ENCODE measurements at regions not wholly inside any gene's neighbourhood (a gene's known extent, or its start where the extent isn't known, plus 50 kb on each side); places are given as distances from the start of the nearest gene placed in this dataset.

DNA sequence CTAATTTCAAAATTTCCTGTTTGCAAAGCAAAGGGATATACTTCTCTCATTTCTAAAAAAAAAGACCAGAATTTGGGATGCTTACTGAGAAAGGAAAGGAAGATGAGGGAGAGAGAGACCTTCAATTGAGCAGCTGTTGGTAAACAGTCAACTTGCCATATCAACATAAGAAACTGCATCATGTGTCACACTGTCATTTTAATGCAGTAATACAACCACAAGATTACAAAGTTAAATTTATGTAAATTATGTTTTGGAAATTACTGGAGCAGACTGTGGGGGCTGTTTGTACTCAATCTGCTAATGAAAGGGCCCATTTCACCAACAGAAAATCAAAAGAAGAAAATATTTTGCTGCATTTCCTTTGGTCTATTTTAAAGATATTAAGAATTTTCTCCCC, 370.4 kb upstream of the TMPO start:
- H3K36me3 Mint-ChIP-seq (ENCODE audit: low read depth) = no peaks in the 10 kb centered on the region
- no peaks in the 10 kb centered on the region for H3K4me1 Mint-ChIP-seq
- no peaks in the 10 kb centered on the region for H3K9me3 Mint-ChIP-seq
- H3K27ac Mint-ChIP-seq = no peak overlapping the region
- H3K4me3 Mint-ChIP-seq = no peak overlapping the region
- H3K27me3 Mint-ChIP-seq = peaks cover 9% of the 10 kb centered on the region
- no peak for ATAC-seq (replicated peaks)

- H3K4me3 Mint-ChIP-seq = no peak overlapping the region
- H3K9me3 Mint-ChIP-seq = no peaks in the 10 kb centered on the region
- no peak for ATAC-seq (replicated peaks)
- no peak overlapping the region for H3K27ac Mint-ChIP-seq
- peaks cover 9% of the 10 kb centered on the region for H3K27me3 Mint-ChIP-seq
- no peaks in the 10 kb centered on the region for H3K4me1 Mint-ChIP-seq
- no peaks in the 10 kb centered on the region for H3K36me3 Mint-ChIP-seq (ENCODE audit: low read depth)
Observed at GRCh38 chr12:98146043-98146442, 369.3 kb upstream of the TMPO start.

GRCh38 chr12:98146487-98146886, 368.9 kb upstream of the TMPO start:
- Mint-ChIP-seq H3K27ac (no peak overlapping the region), H3K4me3 (no peak overlapping the region), H3K27me3 (peaks cover 9% of the 10 kb centered on the region), H3K36me3 (ENCODE audit: low read depth) (no peaks in the 10 kb centered on the region), H3K9me3 (no peaks in the 10 kb centered on the region), H3K4me1 (no peaks in the 10 kb centered on the region)
- no peak for ATAC-seq (replicated peaks)

GRCh38 chr12:98149270-98149669, 366.1 kb upstream of the TMPO start:
- Mint-ChIP-seq H3K4me1 (no peaks in the 10 kb centered on the region), H3K4me3 (no peak overlapping the region), H3K27ac (no peak overlapping the region), H3K9me3 (no peaks in the 10 kb centered on the region), H3K36me3 (ENCODE audit: low read depth) (no peaks in the 10 kb centered on the region), H3K27me3 (peaks cover 18% of the 10 kb centered on the region)
- no peak for ATAC-seq (replicated peaks)

DNA sequence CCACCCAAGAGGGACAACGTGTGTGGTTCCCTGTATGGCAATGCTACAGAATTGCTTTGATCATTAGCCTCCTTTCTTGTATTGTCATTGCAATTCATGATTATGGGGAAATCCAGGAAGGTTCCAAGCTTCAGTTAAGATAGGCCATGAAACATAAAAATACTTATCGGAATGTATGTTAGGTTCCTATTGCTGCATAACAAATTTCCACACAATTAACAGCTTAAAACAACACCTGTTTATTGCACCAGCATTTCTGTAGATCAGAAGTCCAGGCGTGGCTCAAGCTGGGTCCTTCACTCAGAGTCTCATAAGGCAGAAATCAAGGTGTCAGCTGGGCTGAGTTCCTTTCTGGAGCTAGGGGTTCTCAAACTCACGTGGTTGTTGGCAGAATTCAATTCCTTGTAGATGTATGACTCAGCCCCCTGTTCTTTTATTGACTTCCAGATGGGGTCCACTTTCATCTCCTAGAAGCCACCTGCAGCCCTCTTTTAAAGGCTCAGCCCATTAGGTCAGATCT, 365.6 kb upstream of the TMPO start:
- H3K36me3 Mint-ChIP-seq (ENCODE audit: low read depth) = no peaks in the 10 kb centered on the region
- no peak for ATAC-seq (replicated peaks)
- H3K4me3 Mint-ChIP-seq = no peak overlapping the region
- no peak overlapping the region for H3K27ac Mint-ChIP-seq
- no peaks in the 10 kb centered on the region for H3K4me1 Mint-ChIP-seq
- H3K9me3 Mint-ChIP-seq = no peaks in the 10 kb centered on the region
- H3K27me3 Mint-ChIP-seq = peaks cover 17% of the 10 kb centered on the region

DNA sequence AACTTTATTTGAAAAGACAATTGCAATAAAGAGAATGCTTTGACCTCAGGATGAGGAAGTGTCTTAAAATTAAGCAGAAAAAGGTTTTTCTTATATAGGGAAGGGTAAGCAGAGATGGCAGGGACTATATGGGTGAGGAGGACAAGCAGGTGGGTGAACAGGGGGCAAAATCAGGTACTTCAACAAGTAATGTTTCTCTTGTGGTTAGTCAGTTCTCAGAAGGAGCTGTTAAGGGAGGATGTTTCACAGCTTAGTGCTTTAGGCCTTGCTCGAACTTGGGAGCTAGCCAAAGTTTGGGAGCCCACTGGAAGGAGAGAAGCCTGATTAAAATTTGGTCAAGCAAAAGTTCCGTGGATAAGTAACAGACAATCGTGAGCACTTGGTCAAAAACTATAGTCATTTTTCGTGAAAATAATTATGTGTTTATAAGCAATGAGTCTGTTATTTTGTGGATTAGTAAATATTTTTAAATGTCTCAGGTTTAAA, 364.2 kb upstream of the TMPO start:
- no peaks in the 10 kb centered on the region for H3K9me3 Mint-ChIP-seq
- ATAC-seq (replicated peaks) = no peak
- no peaks in the 10 kb centered on the region for H3K36me3 Mint-ChIP-seq (ENCODE audit: low read depth)
- no peak overlapping the region for H3K27ac Mint-ChIP-seq
- no peak overlapping the region for H3K4me3 Mint-ChIP-seq
- no peaks in the 10 kb centered on the region for H3K4me1 Mint-ChIP-seq
- H3K27me3 Mint-ChIP-seq = peaks cover 19% of the 10 kb centered on the region

- peaks cover 19% of the 10 kb centered on the region for H3K27me3 Mint-ChIP-seq
- no peaks in the 10 kb centered on the region for H3K36me3 Mint-ChIP-seq (ENCODE audit: low read depth)
- no peaks in the 10 kb centered on the region for H3K9me3 Mint-ChIP-seq
- ATAC-seq (replicated peaks) = no peak
- H3K27ac Mint-ChIP-seq = no peak overlapping the region
- H3K4me1 Mint-ChIP-seq = no peaks in the 10 kb centered on the region
- no peak overlapping the region for H3K4me3 Mint-ChIP-seq
Observed at GRCh38 chr12:98151984-98152383, 363.4 kb upstream of the TMPO start.

DNA sequence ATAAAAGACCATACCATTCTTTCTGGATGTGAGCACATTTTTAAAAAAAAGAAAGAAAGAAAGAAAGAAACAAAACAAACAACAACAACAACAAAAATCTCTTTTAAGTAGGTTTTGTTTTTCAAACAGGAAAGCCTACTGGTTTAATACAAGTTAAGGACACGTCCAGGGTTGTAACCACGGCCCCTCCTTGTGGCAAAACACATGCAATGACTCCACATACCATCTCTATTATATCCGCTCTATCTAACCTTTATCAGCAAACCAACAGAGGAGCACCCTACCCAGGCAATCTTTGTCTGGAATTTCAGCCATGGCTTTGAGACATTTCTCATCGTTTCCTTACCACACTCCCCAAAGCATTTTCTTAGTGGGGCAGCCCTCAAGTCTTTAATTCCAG, 360.5 kb upstream of the TMPO start:
- Mint-ChIP-seq H3K4me1 (no peaks in the 10 kb centered on the region), H3K27ac (no peak overlapping the region), H3K27me3 (peaks cover 15% of the 10 kb centered on the region), H3K4me3 (no peak overlapping the region), H3K9me3 (no peaks in the 10 kb centered on the region), H3K36me3 (ENCODE audit: low read depth) (no peaks in the 10 kb centered on the region)
- ATAC-seq (replicated peaks) = no peak

DNA sequence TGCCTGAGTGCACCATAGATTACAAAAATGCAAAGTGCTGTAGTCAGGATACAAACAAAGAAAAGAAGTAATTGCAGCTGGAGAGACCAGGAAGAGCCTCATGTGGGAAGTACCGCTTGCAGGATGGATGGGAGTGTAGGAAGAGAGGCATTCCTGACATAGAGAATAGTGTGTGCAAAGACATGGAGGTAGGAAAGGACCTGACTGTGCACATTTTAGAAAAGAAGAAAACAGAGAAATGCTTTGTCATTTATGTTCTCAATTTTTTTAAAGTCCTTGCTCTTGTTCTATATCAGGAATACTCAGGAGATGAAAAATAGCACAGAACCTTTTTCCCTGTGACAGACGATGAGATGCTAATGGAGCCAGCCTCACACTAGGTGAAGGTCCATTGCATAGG, 358.7 kb upstream of the TMPO start:
- Mint-ChIP-seq H3K4me3 (no peak overlapping the region), H3K4me1 (no peaks in the 10 kb centered on the region), H3K36me3 (ENCODE audit: low read depth) (no peaks in the 10 kb centered on the region), H3K27ac (no peak overlapping the region), H3K9me3 (no peaks in the 10 kb centered on the region), H3K27me3 (peaks cover 15% of the 10 kb centered on the region)
- no peak for ATAC-seq (replicated peaks)

GRCh38 chr12:98162906-98163678, 352.3 kb upstream of the TMPO start:
- H3K9me3 Mint-ChIP-seq = no peaks in the 10 kb centered on the region
- no peaks in the 10 kb centered on the region for H3K36me3 Mint-ChIP-seq (ENCODE audit: low read depth)
- H3K4me1 Mint-ChIP-seq = no peaks in the 10 kb centered on the region
- ATAC-seq (replicated peaks) = no peak
- no peak overlapping the region for H3K4me3 Mint-ChIP-seq
- H3K27me3 Mint-ChIP-seq = peaks cover under 1% of the 10 kb centered on the region
- no peak overlapping the region for H3K27ac Mint-ChIP-seq

DNA sequence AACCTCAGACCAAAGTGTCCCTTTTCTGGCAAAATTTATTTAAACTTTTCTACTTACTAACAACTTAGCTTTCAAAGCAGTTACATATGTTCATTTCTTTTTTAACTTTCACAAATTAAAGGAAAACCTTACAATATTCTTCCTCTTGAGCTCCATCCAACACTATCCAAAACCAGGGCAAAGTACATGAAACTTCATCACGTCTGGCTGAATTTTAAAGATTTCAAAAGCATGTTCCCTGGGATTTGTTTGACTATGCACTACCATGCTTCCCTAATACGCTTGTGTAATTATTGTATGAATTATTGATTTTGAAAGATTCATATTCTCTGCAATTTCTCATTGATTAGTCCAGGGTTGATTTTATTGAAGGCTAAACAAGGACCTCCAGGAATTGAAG, 343.1 kb upstream of the TMPO start:
- Mint-ChIP-seq H3K36me3 (ENCODE audit: low read depth) (no peaks in the 10 kb centered on the region), H3K4me3 (no peak overlapping the region), H3K27me3 (peaks cover 3% of the 10 kb centered on the region), H3K27ac (no peak overlapping the region), H3K9me3 (no peaks in the 10 kb centered on the region), H3K4me1 (no peaks in the 10 kb centered on the region)
- ATAC-seq (replicated peaks) = no peak

GRCh38 chr12:98172801-98173200, 342.6 kb upstream of the TMPO start:
- Mint-ChIP-seq H3K9me3 (no peaks in the 10 kb centered on the region), H3K4me1 (no peaks in the 10 kb centered on the region), H3K27me3 (peaks cover 3% of the 10 kb centered on the region), H3K27ac (no peak overlapping the region), H3K36me3 (ENCODE audit: low read depth) (no peaks in the 10 kb centered on the region), H3K4me3 (no peak overlapping the region)
- ATAC-seq (replicated peaks) = no peak

DNA sequence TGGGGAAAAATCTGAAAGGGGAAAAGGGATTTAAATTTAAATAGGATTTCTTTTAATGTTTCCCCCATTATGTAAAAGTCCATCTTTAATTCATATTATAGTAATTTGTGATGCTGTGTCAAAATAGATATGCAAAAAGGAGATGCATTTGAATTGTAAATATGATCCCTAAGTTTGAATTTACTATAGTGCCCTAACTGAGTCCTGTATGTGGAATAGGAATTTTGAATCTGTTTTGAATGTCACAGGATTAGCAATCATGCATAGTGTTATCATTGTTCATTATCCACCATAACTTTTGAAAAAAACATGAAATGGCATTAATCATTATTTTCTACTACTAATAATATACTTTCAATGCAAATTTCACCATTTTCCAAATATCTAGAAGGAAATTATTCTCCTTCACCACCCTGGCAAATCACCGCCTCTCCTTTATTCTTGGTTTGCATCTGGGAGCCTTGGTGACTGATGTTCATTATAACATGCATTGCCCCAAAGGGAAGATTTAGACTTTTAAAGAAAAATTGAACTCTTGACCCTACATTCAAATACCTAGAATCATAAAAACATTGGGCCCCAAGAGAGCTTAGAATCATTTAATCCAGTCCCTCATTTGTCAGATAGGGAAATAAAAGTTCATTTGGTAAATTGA, 341.5 kb upstream of the TMPO start:
- Mint-ChIP-seq H3K27me3 (peaks cover 2% of the 10 kb centered on the region), H3K4me1 (no peaks in the 10 kb centered on the region), H3K27ac (no peak overlapping the region), H3K4me3 (no peak overlapping the region), H3K36me3 (ENCODE audit: low read depth) (no peaks in the 10 kb centered on the region), H3K9me3 (no peaks in the 10 kb centered on the region)
- no peak for ATAC-seq (replicated peaks)

DNA sequence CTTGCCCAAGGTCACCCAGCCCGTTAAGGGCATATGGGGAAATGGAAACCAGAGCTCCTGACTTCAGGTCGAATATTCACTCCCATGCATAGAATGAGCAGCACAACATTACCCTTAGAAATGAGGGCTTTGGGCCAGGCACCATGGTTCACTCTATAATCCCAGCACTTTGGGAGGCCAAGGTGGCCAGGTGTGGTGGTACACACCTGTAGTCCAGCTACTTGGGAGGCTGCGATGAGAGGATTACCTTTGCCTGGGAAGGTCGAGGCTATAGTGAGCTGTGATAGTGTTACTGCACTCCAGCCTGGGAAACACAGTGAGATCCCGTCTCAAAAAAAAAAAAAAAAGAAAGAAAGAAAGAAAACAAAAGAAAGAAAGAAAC, 341.0 kb upstream of the TMPO start:
- no peaks in the 10 kb centered on the region for H3K36me3 Mint-ChIP-seq (ENCODE audit: low read depth)
- no peak for ATAC-seq (replicated peaks)
- H3K4me3 Mint-ChIP-seq = no peak overlapping the region
- H3K9me3 Mint-ChIP-seq = no peaks in the 10 kb centered on the region
- no peaks in the 10 kb centered on the region for H3K27me3 Mint-ChIP-seq
- H3K27ac Mint-ChIP-seq = no peak overlapping the region
- H3K4me1 Mint-ChIP-seq = no peaks in the 10 kb centered on the region

DNA sequence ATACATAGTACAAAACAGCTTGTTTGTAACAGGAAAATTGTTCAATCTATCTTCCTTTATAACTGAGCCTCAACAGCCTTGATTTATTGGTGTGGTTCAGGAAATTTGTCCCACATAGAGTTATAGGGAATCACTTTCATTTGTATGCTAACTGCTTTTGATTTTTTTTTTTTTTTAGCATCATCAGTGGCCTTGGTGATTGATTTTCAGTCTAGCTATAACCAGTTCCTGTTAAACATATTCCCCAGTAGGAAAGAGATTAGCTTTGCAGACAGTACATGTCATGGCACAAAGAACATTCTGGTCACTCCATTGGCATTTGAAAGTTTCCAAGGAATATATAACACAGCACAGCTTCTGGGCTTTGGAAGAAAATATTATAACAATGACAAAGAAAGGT, 337.3 kb upstream of the TMPO start:
- no peak for ATAC-seq (replicated peaks)
- H3K36me3 Mint-ChIP-seq (ENCODE audit: low read depth) = no peaks in the 10 kb centered on the region
- peaks cover 3% of the 10 kb centered on the region for H3K27me3 Mint-ChIP-seq
- no peaks in the 10 kb centered on the region for H3K9me3 Mint-ChIP-seq
- no peak overlapping the region for H3K27ac Mint-ChIP-seq
- no peaks in the 10 kb centered on the region for H3K4me1 Mint-ChIP-seq
- H3K4me3 Mint-ChIP-seq = no peak overlapping the region

Data from activated T-helper 17 cell treated with anti-CD3 and anti-CD28 coated beads, Interleukin-2, amount 50 U/mL, for 72 hours (primary cell).